Superior temporal gyrus (tissue), 1 donor: ENCODE measurements at regions not wholly inside any gene's neighbourhood (a gene's known extent, or its start where the extent isn't known, plus 50 kb on each side); places are given as distances from the start of the nearest gene placed in this dataset.

Experiments
- DNase-seq: peaks from one replicate; pipeline ENCODE4 v3.0.0-alpha.2; 2016; ENCODE audit errors: extremely low spot score

DNA sequence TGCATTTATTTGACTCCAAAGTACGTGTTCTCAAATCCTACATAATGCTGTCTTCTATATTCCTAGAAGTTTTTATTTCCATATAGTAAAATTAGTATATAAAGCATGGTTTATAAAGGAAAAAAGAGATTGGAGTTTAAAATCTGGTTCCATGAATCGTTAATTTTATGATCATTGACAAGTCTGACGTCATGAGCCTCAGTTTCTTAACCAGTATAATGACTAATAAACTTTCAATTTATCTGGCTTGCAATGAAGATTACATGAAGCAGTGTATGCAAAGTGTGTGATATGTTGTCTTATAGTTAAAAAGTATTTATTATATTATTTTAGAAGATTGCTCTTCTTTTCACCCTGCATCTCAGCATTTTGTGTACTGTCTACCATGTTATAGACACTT is 421.4 kb upstream of the LRRC7 start:
- no peak for DNase-seq

DNA sequence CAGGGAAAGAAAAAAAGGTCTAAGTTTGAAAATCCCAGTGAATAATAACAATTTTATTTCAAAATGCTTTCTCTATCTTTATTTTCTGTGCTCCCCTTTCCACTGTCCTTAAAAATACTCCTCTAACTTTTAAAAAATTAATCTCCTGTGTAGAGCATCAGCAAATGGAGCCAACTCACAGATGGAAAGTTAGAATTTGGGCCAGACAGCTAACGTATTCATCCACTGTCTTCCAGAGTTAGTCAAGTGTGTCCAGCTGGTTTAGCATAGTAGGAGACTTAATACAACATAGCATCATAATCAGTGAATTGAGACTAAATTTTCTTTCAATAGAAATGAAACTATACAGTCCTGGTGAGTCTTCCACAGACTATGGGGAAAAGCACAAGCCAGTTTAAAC is 419.0 kb upstream of the LRRC7 start:
- no peak for DNase-seq

DNA sequence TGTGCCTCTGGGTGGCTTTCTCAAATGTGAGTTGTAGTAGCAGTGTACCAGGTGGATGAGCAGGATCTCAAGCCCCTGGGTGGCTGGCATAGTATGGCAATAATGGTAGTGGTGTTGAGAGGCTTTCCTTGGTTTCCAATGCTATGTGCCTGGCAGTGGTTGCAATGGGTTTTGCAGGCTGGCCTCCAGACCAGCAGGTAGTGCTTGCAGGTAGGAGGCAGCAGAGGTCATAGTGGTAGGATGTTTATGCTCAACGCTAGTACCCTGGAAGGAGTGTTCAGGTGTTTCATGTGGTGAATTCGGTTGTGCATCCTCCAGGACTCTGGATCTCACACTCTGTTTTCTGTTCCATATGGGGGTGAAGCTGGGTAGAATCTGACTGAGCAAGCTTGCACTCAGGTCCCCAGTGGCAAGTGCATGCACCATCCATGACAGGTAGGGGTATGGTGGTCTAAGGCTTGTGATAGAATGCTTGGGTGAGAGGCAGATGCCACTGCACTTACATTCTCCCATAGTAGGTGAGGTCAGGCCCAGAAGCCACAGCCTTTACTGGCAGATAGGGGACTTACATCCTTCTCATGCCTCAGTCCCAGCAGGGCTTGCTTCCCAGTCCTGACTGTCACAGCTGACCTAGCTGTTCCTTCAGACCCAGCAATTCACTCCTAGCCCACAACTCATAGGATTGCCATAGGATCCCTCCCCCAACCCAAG is 410.5 kb upstream of the LRRC7 start:
- DNase-seq, result no peak

DNA sequence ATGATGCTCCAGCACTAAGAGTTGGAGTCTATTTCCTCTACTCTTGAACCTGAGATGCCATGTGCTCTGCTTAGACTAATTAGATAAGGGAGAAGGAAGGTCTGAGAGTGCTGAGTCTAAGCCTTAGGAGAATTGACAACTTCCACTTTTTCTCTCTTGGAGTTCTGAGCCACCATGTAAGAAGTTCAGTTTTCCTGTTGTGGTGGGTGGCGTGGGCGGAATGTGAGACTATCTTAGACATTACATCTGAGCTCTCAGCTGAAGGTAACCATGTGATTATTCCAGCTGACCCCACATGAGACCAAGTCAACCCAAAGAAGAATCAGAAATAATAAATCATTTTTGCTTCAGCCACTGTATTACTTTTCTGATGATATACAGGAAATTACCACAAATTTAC is 404.5 kb upstream of the LRRC7 start:
- DNase-seq, result no peak

DNA sequence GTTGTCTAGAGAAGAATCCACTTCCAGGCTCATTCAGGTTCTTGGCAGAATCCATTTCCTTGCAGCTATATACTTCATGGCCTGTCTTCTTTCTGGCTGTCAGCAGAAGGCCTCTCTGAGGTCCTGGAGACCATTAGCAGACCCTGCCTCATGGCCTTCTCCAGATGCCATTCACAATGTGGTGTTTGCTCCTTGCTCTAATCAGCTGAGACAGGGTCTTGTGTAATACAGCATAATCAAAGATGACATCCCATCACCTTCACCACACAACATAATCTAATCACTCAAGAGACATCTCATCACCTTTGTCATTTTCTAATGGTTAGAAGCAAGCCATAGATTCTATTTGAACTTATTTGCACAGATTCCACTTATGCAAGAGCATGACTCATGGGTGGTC is 403.9 kb upstream of the LRRC7 start:
- DNase-seq, result no peak

DNA sequence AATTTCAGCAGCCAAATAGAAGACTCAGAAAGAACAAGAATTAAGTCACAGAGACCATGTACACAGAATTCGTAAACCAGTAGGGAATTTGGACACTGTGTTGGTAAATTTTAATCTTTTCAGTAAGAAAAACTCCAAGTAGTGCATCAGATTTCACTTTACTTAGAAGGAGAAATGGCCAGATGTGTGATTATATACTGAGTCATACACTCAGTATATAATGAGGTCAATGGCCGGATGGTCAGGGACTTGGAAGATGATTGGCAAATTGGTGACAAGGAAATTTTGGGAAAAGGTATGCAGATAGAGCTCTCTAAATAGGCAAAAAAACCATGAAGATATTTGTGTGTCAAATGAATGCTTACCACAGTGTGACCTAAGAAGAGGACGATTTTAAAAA is 399.8 kb upstream of the LRRC7 start:
- no peak for DNase-seq

DNA sequence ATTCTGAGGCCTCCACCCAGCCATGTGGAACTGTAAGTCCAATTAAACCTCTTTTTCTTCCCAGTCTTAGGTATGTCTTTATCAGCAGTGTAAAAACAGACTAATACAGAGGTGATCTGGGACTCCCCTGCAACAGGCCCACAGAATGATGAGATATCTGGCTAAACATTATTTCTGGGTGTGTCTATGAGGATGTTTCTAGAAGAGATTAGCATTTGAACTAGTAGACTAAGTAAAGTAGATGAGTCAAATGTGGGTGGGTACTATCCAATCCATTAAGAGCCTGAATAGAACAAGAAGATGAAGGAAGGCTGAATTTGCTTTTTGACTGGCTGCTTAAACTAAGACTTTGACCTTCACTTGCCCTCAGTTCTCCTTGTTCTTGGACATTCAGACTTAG is 396.5 kb upstream of the LRRC7 start:
- DNase-seq, result no peak

DNA sequence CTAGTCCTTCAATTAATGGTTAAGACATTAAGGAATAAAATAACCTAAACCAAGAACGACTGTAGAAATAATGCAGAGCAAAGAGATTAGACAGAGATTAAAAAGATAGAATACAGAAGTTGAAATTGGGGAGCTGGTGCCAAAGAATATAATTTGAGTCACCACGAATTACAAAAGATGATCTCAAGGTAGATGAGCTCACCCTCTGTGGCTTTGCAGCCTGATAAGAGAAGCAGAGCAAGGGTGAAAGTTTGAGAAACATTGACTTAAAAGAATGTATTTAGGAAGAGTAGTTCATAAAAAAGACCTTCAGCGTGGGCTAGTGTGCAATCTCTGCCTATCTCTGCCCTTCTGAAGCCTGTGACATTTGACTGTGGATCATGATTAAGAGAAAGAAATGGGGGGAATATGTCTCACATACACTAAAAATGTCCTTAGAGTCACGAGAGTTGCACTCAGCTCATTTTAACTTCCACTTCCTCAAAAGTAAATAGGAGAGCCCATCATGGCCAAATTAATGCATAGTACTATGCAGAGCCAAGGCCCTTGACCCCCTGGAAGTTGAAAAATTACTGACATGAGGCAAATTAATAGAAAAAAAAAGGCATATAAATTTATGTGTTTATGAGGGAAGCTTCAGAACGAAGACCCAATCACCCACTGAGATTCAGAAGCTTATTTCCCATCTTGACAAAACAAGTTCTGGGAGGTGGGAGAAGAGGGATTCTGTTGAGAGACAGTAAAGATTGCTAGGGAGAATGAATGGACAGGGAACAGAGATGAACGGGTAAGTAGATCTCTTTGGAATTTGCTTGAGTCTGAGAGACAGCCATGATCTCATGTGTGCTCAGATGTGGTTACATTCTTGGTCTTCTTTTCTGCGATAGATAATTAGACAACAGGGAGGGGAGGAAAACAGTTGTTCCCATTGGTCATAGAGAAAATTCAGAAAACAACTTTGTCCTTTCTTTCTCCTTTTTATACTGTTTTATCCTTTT is 395.4 kb upstream of the LRRC7 start:
- DNase-seq, result no peak

DNA sequence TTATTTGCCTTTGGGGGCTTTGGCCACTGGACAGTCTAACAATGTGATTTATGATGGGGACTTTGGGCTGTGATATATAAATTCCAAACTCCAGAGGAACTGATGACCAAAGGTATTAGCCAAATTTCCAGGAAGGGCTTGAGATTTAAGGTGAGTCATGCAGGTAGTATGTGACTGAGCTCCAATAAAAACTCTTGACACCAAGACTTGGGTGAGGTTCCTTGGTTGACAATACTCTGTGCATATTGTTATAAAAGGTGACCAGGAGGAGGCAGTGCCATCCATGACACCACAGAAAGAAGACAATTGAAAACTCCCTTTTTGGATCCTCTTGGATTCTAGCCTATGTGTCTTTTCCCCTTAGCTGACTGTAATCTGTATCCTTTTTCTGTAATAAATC is 392.7 kb upstream of the LRRC7 start:
- no peak for DNase-seq

DNA sequence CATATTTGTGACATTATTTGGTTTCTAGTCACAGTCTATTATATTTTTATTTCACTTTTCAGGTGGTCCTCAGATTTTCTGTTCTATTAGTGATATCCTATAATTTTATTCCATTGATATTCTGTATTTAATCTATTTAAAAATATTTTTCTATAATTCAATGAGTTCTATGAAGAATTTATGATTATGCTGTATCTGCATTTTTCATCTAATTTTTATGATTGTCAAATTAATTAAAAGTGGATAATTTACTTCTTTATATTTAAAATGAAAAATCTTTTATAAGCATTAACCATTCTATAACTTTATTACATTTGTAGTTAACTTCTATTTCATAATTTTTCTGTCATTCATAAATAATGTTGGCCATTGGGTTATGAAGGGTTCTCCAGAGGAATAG is 387.4 kb upstream of the LRRC7 start:
- DNase-seq, result no peak

DNA sequence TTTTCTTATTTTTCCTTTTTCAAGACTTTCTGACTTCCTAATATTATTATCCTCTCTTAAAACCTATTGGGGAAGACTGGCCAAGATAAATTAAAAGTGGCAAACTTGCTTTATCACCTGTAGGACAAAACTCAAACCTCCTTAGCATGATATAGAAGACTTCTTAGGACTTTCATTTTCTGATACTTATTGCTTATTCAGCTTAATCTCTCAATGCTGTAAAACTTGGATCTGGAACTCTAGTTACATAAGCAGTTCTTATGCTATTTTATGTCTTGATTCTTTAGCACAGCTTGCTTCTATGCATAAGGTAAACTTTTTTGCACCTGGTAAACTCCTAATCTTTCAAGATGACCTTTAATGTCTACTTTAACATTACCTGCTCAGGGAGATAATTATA is 382.3 kb upstream of the LRRC7 start:
- DNase-seq, result no peak

DNA sequence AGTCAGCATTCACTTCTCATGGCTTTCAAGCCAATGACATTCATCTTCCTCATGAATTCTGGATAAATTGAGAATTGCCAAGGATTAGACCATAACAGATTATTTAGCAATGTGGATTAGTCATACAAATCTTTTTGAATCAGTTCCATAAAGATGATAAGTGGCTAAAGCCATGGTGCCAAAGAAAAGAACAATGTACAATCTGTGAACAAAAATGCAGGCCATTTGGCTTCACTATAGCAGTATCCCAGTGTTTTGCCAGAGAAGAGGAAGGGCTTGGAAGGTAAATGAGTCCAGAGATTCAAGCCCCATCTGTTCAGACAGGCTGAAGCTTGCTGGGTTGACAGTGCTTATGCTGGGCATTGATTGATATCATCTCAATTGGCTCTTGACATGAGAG is 376.4 kb upstream of the LRRC7 start:
- no peak for DNase-seq

DNA sequence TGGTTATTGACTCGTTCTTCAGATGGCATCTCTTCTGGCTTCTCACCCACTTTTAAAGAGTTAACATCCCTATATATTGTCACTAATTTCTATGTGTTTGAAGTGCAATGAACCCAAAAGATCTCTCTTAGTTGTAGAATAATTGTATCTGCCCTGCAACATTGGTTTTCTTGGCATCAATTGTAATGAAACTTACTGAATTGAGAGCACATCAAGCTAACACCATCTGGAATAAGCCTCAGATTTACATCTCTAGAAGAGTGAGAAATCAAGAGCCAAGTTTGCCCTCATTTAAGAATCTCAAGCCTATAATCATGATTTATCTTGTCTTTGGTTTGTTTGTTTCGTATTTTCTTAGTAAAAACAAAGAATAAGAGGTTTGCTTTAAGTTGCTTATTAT is 372.6 kb upstream of the LRRC7 start:
- peak; percentile 57 for DNase-seq

DNA sequence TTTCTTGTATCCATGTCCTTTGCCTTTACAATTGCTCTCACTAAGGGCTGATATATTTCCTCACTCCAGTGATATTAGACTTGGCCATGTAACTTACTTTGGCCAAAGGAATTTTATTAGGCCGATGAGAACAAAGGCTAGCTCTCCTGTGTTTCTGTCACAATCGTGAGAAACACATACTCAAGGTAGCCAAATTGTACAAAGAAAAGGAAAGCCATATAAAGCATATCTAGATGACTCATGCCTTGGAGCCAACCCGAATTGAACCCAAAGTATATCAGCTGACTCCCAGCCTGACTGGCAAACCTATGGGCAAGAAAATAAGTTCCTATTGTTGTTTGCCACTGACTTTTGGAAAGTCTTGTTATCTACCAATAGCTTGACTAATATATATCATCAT is 371.7 kb upstream of the LRRC7 start:
- no peak for DNase-seq

DNA sequence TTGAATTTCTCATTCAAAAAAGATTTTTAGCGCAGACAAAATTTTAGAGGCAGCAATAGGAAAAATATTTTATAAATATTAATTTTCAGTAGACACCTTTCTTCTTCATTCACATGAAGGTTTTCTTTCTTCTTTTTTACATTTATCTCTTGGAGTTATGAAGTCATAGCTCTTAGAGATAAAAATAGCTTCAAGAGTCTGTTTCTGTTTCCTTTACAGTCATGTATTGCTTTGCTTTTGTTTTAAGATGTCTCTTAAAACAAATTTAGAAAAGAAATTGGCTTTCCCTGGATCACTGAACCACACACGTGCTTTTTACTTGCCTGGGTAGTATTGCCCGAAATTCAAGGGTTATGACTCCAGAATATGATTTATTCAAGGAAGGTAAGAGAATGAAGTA is 369.9 kb upstream of the LRRC7 start:
- DNase-seq, result no peak

DNA sequence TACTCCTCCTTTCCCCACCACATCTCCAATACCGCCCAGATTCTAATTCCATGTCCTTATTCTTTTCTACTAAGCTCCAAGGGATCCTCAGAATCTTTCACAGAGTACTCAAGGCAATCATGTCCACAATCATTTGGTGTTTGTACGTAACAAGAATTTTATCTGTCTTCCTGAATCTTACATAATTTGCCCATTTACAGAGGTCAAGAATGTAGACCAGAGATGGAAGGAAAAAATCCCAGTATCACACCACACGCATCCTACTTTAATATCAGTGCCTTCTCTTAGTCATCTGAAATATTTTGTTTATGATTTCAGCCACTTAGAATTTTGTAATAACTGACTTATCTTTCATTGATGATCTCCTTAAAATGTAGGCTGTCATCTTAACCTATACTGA is 366.0 kb upstream of the LRRC7 start:
- no peak for DNase-seq

DNA sequence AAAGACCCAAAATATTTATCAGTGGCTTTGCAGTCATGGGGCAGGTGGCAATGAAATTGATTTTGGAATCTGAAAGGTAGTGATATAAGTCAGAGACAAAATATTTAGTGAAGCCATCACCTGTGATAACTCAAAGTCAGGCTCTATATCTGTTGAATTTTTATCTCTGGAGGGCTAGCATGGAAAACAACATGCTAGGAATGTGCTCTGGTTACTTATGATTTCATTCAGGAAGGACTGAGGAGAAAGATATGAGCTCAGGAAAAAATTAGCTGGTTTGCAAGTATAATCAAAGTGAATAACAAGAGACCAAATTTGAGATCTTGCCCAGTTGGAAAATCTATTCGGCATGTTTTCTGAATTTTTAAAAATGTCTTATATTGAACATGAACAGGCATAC is 364.6 kb upstream of the LRRC7 start:
- DNase-seq, result no peak

DNA sequence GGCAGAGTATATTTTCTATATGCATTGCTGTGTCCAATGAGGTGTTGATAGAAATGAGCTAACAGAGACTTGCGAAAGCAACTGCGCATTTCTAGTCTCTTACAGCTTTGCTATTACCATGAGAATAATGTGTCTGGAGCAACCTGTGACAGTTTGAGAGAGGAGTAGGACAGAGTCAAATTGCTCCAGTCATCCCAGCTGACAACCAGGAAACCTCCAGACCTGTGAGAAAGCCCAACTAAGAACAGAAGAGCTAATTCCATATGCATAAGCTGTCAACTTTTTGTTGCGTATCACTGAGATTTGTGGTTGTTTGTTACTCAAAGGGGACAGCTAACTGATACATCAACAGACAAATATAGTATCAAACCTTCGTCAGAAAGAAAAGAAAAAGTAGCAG is 354.1 kb upstream of the LRRC7 start:
- no peak for DNase-seq

DNA sequence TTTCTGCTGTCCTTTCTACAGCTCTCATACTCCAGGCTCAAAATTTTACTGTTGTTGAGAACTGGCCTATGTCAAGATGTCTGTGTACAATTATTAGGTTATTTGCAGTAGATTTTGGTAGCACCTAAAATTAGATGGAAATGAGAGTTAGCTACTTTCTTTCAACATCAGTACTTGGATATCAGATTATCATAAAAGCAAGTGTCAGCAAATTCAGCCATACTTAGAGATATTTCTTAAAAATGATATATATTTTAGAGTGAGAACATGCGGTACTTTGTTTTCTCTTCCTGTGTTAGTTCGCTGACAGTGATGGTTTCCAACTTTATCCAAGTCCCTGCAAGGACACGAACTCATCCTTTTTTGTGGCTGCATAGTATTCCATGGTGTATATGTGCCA is 351.8 kb upstream of the LRRC7 start:
- DNase-seq, result no peak

DNA sequence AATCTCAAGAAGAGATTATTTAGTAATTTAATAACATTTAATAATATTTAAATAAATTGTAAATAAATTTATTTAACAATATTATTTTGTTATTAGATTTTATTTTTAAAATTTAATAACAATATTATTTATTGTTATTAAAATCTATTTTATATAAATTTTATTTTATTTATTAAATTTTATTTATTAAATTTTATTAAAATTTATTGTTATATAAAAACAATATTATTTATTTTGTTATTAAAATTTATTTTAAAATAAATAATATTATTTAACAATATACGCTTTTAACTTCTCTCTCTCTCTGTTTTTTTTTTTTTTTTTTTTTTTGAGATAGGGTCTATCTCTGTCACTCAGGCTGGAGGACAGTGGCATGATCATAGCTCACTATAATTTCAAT is 347.1 kb upstream of the LRRC7 start:
- no peak for DNase-seq

DNA sequence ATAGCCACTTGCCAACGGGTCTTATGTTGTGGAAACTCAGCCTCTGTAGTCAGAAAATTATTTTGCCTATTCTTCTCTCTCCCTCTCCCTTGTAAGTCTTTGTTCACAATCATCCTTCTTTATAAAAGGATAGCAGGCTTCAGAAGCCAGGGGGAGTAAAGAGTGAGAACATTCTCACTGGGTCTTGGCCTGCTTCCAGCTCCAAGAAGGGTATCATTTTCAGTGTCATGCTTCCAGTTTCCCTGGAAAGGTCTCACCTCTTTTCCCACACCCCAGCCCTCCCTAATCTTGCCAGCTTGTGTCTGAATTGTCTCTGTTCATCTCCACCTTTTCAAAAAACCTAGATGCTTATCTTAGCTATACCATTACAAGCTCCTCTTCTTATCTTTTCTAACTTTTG is 346.2 kb upstream of the LRRC7 start:
- no peak for DNase-seq

DNA sequence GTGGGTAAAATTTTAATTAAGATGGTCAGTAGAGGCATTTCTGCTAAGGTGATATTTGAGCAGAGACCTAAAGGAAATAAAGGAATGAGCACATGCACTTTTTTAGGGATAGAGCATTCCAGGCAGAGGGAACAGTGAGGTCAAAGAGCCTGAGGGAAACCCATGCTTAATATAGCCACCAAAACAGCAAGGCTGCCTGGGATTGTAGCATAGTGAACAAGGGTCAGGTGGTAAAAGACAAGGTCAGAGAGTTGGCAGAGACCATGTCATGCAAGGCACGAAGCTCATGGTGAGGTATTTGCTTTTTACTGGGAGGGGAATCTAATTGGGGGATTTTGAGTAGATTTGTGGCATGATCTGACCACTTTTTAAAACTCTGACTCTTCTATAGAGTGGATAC is 344.6 kb upstream of the LRRC7 start:
- DNase-seq, result no peak

DNA sequence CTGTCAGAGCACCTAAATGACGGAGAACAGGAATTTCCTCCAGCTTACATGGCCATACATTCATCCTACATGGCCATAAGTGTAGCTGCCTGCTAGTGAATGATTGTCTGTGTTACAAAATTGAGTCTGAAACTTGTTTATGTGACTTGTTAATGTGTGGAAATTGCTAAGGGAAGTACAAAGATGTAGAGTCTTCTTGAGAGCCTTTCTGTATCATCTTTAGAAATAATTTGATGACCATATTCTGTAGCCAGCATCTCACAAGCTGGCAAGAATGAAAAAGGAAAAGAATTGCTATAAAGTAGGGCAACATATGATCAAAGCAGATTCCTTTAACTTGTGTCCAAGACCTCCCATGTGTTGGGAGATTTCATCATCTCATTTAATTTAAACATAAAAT is 339.2 kb upstream of the LRRC7 start:
- no peak for DNase-seq
